ENCODE measurements at regions not wholly inside any gene's neighbourhood (a gene's known extent, or its start where the extent isn't known, plus 50 kb on each side); places are given as distances from the start of the nearest gene placed in this dataset.

- ChIA-PET CTCF (no interaction called here), POLR2A (ENCODE audit: low non-redundant PET) (no interaction called here)
- no peak for DNase-seq (ENCODE audit: low spot score)
- no peak overlapping the region for H3K27ac ChIP-seq
- TF ChIP-seq CTCF (conservative IDR thresholded peaks at IDR 0.05; ENCODE audit: low read depth), result no peak
These were observed 157.8 kb downstream of the MED10 start for GRCh38 chr5:6220346-6221088.

GRCh38 chr5:6218517-6218916 lies 159.8 kb downstream of the MED10 start:
- no peak for TF ChIP-seq CTCF (conservative IDR thresholded peaks at IDR 0.05; ENCODE audit: low read depth)
- CTCF ChIA-PET, result interaction anchor here (0.7 kb wide), 1 partner anchor 27 kb away, joined by 4 read pairs; no protein-coding TSS in a partner anchor
- POLR2A ChIA-PET (ENCODE audit: low non-redundant PET), result no interaction called here
- no peak for DNase-seq (ENCODE audit: low spot score)
- H3K27ac ChIP-seq, result no peak overlapping the region

GRCh38 chr5:6218116-6218515 lies 160.2 kb downstream of the MED10 start:
- no peak for DNase-seq (ENCODE audit: low spot score)
- TF ChIP-seq CTCF (conservative IDR thresholded peaks at IDR 0.05; ENCODE audit: low read depth), result no peak
- no peak overlapping the region for H3K27ac ChIP-seq
- CTCF ChIA-PET, result no interaction called here
- POLR2A ChIA-PET (ENCODE audit: low non-redundant PET), result no interaction called here

GRCh38 chr5:6216471-6217075 lies 161.8 kb downstream of the MED10 start:
- POLR2A ChIA-PET (ENCODE audit: low non-redundant PET), result no interaction called here
- CTCF ChIA-PET, result no interaction called here
- no peak for DNase-seq (ENCODE audit: low spot score)
- TF ChIP-seq CTCF (conservative IDR thresholded peaks at IDR 0.05; ENCODE audit: low read depth), result no peak
- no peak overlapping the region for H3K27ac ChIP-seq

GRCh38 chr5:6215891-6216290 lies 162.5 kb downstream of the MED10 start:
- TF ChIP-seq CTCF (conservative IDR thresholded peaks at IDR 0.05; ENCODE audit: low read depth), result no peak
- no peak overlapping the region for H3K27ac ChIP-seq
- ChIA-PET POLR2A (ENCODE audit: low non-redundant PET) (no interaction called here), CTCF (no interaction called here)
- DNase-seq (ENCODE audit: low spot score), result no peak

GRCh38 chr5:6212244-6212643 lies 166.1 kb downstream of the MED10 start:
- H3K27ac ChIP-seq, result no peak overlapping the region
- DNase-seq (ENCODE audit: low spot score), result no peak
- ChIA-PET CTCF (interaction anchor here (0.6 kb wide), 1 partner anchor 11 kb away, joined by 3 read pairs; no protein-coding TSS in a partner anchor), POLR2A (ENCODE audit: low non-redundant PET) (no interaction called here)
- TF ChIP-seq CTCF (conservative IDR thresholded peaks at IDR 0.05; ENCODE audit: low read depth), result no peak
